ENCODE measurements at regions not wholly inside any gene's neighbourhood (a gene's known extent, or its start where the extent isn't known, plus 50 kb on each side); places are given as distances from the start of the nearest gene placed in this dataset.
"Not testable (repeated sequence)": the region's sequence is repeated elsewhere in the genome, so short reads cannot be mapped to it uniquely, and the experiment has no call there.

GRCh38 chr5:110269478-110270142 lies 456.9 kb downstream of the TMEM232 start:
- no peaks in the 10 kb centered on the region for H3K4me1 ChIP-seq
- ChIA-PET POLR2A (no interaction called here), CTCF (no interaction called here)
- H3K9me3 ChIP-seq, result no peaks in the 10 kb centered on the region
- no peak overlapping the region for H3K27ac ChIP-seq
- H3K4me2 ChIP-seq, result no peak overlapping the region
- no peak for TF ChIP-seq EHMT2 (IDR thresholded peaks at IDR 0.05; ENCODE audit: low read depth)
- TF ChIP-seq MAZ (IDR thresholded peaks at IDR 0.05; ENCODE audit: borderline replicate concordance, low read depth, low read length), result no peak
- TF ChIP-seq POLR2AphosphoS2 (conservative IDR thresholded peaks at IDR 0.05; ENCODE audit: low read length), result no peak
- no peak for TF ChIP-seq CBX8 (IDR thresholded peaks at IDR 0.05)
- WGBS (ENCODE audit: missing lambda C conversion rate), result 29% methylated on average over 3 of the region's 3 CpGs
- no peak for ATAC-seq
- H3K4me3 ChIP-seq, result no peak overlapping the region
- DNase-seq (ENCODE audit: low read depth in 1 of 2, low spot score in 1 of 2), result no peak
- FAIRE-seq, result no peak

- Histone ChIP-seq H3K4me1 (no peaks in the 10 kb centered on the region), H3K4me3 (no peak overlapping the region), H3K27ac (no peak overlapping the region), H3K4me2 (no peak overlapping the region), H3K9me3 (no peaks in the 10 kb centered on the region)
- ATAC-seq (no peak), DNase-seq (ENCODE audit: low read depth in 1 of 2, low spot score in 1 of 2) (no peak), FAIRE-seq (no peak)
- ChIA-PET CTCF (no interaction called here), POLR2A (no interaction called here)
- TF ChIP-seq KDM5A (IDR thresholded peaks at IDR 0.05) (no peak), USF2 (IDR thresholded peaks at IDR 0.05) (no peak), ATOH8 (CRISPR knock-in tag; IDR thresholded peaks at IDR 0.05; ENCODE audit: low read depth) (no peak), BHLHE40 (IDR thresholded peaks at IDR 0.05; ENCODE audit: low read depth, low read length) (no peak), NPAS2 (CRISPR knock-in tag; IDR thresholded peaks at IDR 0.05; ENCODE audit: borderline replicate concordance) (no peak), CTCF (IDR thresholded peaks at IDR 0.05) (no peak), HOXB5 (CRISPR knock-in tag; IDR thresholded peaks at IDR 0.05) (no peak), HDAC2 (IDR thresholded peaks at IDR 0.05) (no peak), HES2 (IDR thresholded peaks at IDR 0.05) (no peak), RARB (CRISPR knock-in tag; IDR thresholded peaks at IDR 0.05) (no peak), KDM1A (IDR thresholded peaks at IDR 0.05; ENCODE audit: low read depth) (no peak), ELK1 (IDR thresholded peaks at IDR 0.05; ENCODE audit: low read depth, low read length) (no peak), HOXB13 (CRISPR knock-in tag; IDR thresholded peaks at IDR 0.05; ENCODE audit: low read depth) (no peak), CHD4 (IDR thresholded peaks at IDR 0.05; ENCODE audit: borderline replicate concordance) (no peak)
- WGBS (ENCODE audit: missing lambda C conversion rate), result 4% methylated on average over 2 of the region's 2 CpGs
These were observed 450.6 kb downstream of the TMEM232 start for GRCh38 chr5:110275878-110276277.

- ATAC-seq; CTCF ChIA-PET; H3K4me3 ChIP-seq; H3K9me3 ChIP-seq; FAIRE-seq; H3K27ac ChIP-seq; POLR2A ChIA-PET; DNase-seq (ENCODE audit: low read depth in 1 of 2, low spot score in 1 of 2); H3K4me1 ChIP-seq; H3K4me2 ChIP-seq: not testable (repeated sequence)
- 3% methylated on average over 1 of the region's 1 CpG for WGBS (ENCODE audit: missing lambda C conversion rate)
- peak; percentile 39 for TF ChIP-seq ZC3H11A (IDR thresholded peaks at IDR 0.05)
These were observed 448.0 kb downstream of the TMEM232 start for GRCh38 chr5:110278449-110278848.

- POLR2A ChIA-PET; H3K27ac ChIP-seq; H3K4me1 ChIP-seq; H3K9me3 ChIP-seq; DNase-seq (ENCODE audit: low read depth in 1 of 2, low spot score in 1 of 2); FAIRE-seq; H3K4me3 ChIP-seq; H3K4me2 ChIP-seq; CTCF ChIA-PET; ATAC-seq: not testable (repeated sequence)
- 6% methylated on average over 8 of the region's 8 CpGs for WGBS (ENCODE audit: missing lambda C conversion rate)
These were observed 442.4 kb downstream of the TMEM232 start for GRCh38 chr5:110284121-110284520.
